ENCODE measurements at regions not wholly inside any gene's neighbourhood (a gene's known extent, or its start where the extent isn't known, plus 50 kb on each side); places are given as distances from the start of the nearest gene placed in this dataset.

DNA sequence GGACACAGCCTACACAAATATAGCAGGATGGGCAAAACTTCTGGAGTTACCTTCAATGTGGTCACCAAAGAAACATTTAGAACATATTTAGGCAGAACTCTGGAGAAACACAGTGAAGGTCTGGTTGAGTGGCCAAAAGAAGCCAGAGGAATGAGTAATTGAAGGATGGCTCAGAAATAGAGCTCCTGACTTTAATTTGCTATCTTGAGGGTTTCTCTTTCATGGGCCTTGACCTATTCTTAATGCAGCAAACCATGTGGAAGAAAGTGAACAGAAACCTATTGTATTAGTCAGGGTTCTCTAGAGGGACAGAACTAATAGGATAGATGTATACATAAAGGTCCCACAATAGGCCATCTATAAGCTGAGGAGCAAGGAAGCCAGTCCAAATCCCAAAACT, 650.5 kb downstream of the ACTL7B start:
- ChIA-PET POLR2A (no interaction called here), CTCF (ENCODE audit: low intra/inter-chr PET ratio, low total read pairs) (no interaction called here)
- Histone ChIP-seq H3K27ac (ENCODE audit: extremely low read length, insufficient read depth, low read length) (no peak overlapping the region), H3K79me2 (ENCODE audit: insufficient read depth, low read length) (no peaks in the 10 kb centered on the region), H3K4me1 (ENCODE audit: insufficient read depth, low read length) (no peaks in the 10 kb centered on the region), H3K4me2 (ENCODE audit: low read depth, low read length) (no peak overlapping the region), H3K9ac (ENCODE audit: insufficient read depth, low read depth, low read length) (no peak overlapping the region), H4K20me1 (ENCODE audit: insufficient read depth, low read length) (no peaks in the 10 kb centered on the region), H3K36me3 (replicated peaks in 1 of 2; ENCODE audit: control insufficient read depth in 1 of 2, insufficient read depth in 2 of 2, low read length in 2 of 2) (no peaks in the 10 kb centered on the region), H3K9me3 (ENCODE audit: low read length) (no peaks in the 10 kb centered on the region), H3K4me3 (replicated peaks in 1 of 3; ENCODE audit: insufficient read depth in 1 of 3, low read depth in 2 of 3, low read length in 3 of 3) (no peak overlapping the region), H2AFZ (ENCODE audit: low read length) (no peak overlapping the region), H3K27me3 (ENCODE audit: control insufficient read depth in 1 of 2, insufficient read depth in 2 of 2, low read length in 2 of 2) (no peaks in the 10 kb centered on the region; a peak in 1 of 5 replicates)
- no peak for FAIRE-seq
- ATAC-seq, result no peak
- TF ChIP-seq ZNF563 (CRISPR knock-in tag; IDR thresholded peaks at IDR 0.05), result no peak
- no peak for TF ChIP-seq CHD4 (IDR thresholded peaks at IDR 0.05; ENCODE audit: borderline replicate concordance, low read length)
- no peak for TF ChIP-seq GATAD1 (CRISPR knock-in tag; IDR thresholded peaks at IDR 0.05)
- no peak for TF ChIP-seq DNMT3B (CRISPR knock-in tag; conservative IDR thresholded peaks at IDR 0.05)
- no peak for TF ChIP-seq CEBPB (IDR thresholded peaks at IDR 0.05; ENCODE audit: borderline replicate concordance, low read depth, low read length)
- TF ChIP-seq, protein P1, sequence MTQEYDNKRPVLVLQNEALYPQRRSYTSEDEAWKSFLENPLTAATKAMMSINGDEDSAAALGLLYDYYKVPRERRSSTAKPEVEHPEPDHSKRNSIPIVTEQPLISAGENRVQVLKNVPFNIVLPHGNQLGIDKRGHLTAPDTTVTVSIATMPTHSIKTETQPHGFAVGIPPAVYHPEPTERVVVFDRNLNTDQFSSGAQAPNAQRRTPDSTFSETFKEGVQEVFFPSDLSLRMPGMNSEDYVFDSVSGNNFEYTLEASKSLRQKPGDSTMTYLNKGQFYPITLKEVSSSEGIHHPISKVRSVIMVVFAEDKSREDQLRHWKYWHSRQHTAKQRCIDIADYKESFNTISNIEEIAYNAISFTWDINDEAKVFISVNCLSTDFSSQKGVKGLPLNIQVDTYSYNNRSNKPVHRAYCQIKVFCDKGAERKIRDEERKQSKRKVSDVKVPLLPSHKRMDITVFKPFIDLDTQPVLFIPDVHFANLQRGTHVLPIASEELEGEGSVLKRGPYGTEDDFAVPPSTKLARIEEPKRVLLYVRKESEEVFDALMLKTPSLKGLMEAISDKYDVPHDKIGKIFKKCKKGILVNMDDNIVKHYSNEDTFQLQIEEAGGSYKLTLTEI (CRISPR knock-in tag; conservative IDR thresholded peaks at IDR 0.05), result no peak
- no peak for TF ChIP-seq SIN3A (IDR thresholded peaks at IDR 0.05; ENCODE audit: borderline replicate concordance, low read depth, low read length)
- TF ChIP-seq SRY (CRISPR knock-in tag; IDR thresholded peaks at IDR 0.05), result no peak
- TF ChIP-seq, protein P2, sequence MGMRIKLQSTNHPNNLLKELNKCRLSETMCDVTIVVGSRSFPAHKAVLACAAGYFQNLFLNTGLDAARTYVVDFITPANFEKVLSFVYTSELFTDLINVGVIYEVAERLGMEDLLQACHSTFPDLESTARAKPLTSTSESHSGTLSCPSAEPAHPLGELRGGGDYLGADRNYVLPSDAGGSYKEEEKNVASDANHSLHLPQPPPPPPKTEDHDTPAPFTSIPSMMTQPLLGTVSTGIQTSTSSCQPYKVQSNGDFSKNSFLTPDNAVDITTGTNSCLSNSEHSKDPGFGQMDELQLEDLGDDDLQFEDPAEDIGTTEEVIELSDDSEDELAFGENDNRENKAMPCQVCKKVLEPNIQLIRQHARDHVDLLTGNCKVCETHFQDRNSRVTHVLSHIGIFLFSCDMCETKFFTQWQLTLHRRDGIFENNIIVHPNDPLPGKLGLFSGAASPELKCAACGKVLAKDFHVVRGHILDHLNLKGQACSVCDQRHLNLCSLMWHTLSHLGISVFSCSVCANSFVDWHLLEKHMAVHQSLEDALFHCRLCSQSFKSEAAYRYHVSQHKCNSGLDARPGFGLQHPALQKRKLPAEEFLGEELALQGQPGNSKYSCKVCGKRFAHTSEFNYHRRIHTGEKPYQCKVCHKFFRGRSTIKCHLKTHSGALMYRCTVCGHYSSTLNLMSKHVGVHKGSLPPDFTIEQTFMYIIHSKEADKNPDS (CRISPR knock-in tag; IDR thresholded peaks at IDR 0.05), result no peak
- no peak for TF ChIP-seq ZNF33A (CRISPR knock-in tag; IDR thresholded peaks at IDR 0.05; ENCODE audit: borderline replicate concordance)
- TF ChIP-seq, protein P3, sequence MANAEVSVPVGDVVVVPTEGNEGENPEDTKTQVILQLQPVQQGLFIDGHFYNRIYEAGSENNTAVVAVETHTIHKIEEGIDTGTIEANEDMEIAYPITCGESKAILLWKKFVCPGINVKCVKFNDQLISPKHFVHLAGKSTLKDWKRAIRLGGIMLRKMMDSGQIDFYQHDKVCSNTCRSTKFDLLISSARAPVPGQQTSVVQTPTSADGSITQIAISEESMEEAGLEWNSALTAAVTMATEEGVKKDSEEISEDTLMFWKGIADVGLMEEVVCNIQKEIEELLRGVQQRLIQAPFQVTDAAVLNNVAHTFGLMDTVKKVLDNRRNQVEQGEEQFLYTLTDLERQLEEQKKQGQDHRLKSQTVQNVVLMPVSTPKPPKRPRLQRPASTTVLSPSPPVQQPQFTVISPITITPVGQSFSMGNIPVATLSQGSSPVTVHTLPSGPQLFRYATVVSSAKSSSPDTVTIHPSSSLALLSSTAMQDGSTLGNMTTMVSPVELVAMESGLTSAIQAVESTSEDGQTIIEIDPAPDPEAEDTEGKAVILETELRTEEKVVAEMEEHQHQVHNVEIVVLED (CRISPR knock-in tag; IDR thresholded peaks at IDR 0.05; ENCODE audit: borderline replicate concordance), result no peak
- BruUV-seq (replicated peaks), result no TSS peak
- in situ Hi-C loops (cut with HindIII; ENCODE audit: extremely low pct_ligation_motif_present, low pct_unique_long_range_greater_than_20kb) (no loop called here), intact Hi-C loops (cut with micrococcal nuclease; ENCODE audit: unreplicated experiment) (no loop called here)
- DNase-seq (ENCODE audit: low spot score), result no peak

Measured in HepG2 (cell line).